ENCODE measurements at regions not wholly inside any gene's neighbourhood (a gene's known extent, or its start where the extent isn't known, plus 50 kb on each side); places are given as distances from the start of the nearest gene placed in this dataset.

- no peak for TF ChIP-seq GATA2 (IDR thresholded peaks at IDR 0.05; ENCODE audit: low read depth, low read length)
- no peak for TF ChIP-seq GATA3 (IDR thresholded peaks at IDR 0.05; ENCODE audit: low read depth, low read length)
Measured at GRCh38 chr5:121424976-121425375, 426.7 kb upstream of the FTMT start.

Data from SH-SY5Y (cell line).